ENCODE measurements at regions not wholly inside any gene's neighbourhood (a gene's known extent, or its start where the extent isn't known, plus 50 kb on each side); places are given as distances from the start of the nearest gene placed in this dataset.

- no peak for TF ChIP-seq POLR2AphosphoS5 (IDR thresholded peaks at IDR 0.05; ENCODE audit: low read depth, low read length)
- no peak for TF ChIP-seq POLR2A (IDR thresholded peaks at IDR 0.05; ENCODE audit: low read depth, low read length)
- TF ChIP-seq TAF1 (IDR thresholded peaks at IDR 0.05; ENCODE audit: low read depth, low read length) = no peak
- TF ChIP-seq SPI1 (IDR thresholded peaks at IDR 0.05; ENCODE audit: low read depth, low read length) = no peak
These were observed 412.1 kb downstream of the TBL1XR1 start for GRCh38 chr3:176785171-176785570.

All from GM12891 (cell line).